Mesothelial cell of epicardium (in vitro differentiated cells): ENCODE measurements at regions not wholly inside any gene's neighbourhood (a gene's known extent, or its start where the extent isn't known, plus 50 kb on each side); places are given as distances from the start of the nearest gene placed in this dataset.
A peak's percentile ranks its signal among the peaks of the same experiment; 100 is the strongest.

Experiments
- DNase-seq, 2 experiments: peaks; one replicate each; pipeline ENCODE4 v3.0.0; 2021; ENCODE audit warnings: low spot score in 2 of 2; ENCODE audit not compliant: unreplicated experiment in 2 of 2
- H3K27ac Mint-ChIP-seq: 2 replicates; pipeline ENCODE4 v1.8.0; 2021; ENCODE audit warnings: mixed read lengths
- H3K27me3 Mint-ChIP-seq: 2 replicates; pipeline ENCODE4 v1.8.0; 2021; ENCODE audit warnings: low read depth, mixed read lengths
- H3K36me3 Mint-ChIP-seq: 2 replicates; pipeline ENCODE4 v1.8.0; 2021; ENCODE audit warnings: mixed read lengths
- H3K4me1 Mint-ChIP-seq: 2 replicates; pipeline ENCODE4 v1.8.0; 2021; ENCODE audit warnings: mixed read lengths
- H3K4me3 Mint-ChIP-seq: 2 replicates; pipeline ENCODE4 v1.8.0; 2021; ENCODE audit warnings: mild to moderate bottlenecking, moderate library complexity, mixed read lengths
- H3K9me3 Mint-ChIP-seq: 2 replicates; pipeline ENCODE4 v1.8.0; 2021; ENCODE audit warnings: mixed read lengths
- CTCF ChIP-seq: fragments of 200-600 bp; sonication (generic); IDR thresholded peaks from one replicate; pipeline ENCODE4 v1.5.0; 2021; ENCODE audit warnings: antibody characterized with exemption; ENCODE audit not compliant: unreplicated experiment

GRCh38 chr1:217095050-217095622 is 371.9 kb upstream of the ESRRG start:
- Mint-ChIP-seq H3K27me3 (peaks cover 46% of the 10 kb centered on the region), H3K9me3 (peaks cover 3% of the 10 kb centered on the region), H3K27ac (no peak overlapping the region), H3K4me3 (no peak overlapping the region), H3K36me3 (peaks cover 4% of the 10 kb centered on the region), H3K4me1 (peaks cover 12% of the 10 kb centered on the region)
- no peak for DNase-seq
- no peak for TF ChIP-seq CTCF

- Mint-ChIP-seq H3K27ac (no peak overlapping the region), H3K27me3 (peaks cover 45% of the 10 kb centered on the region), H3K4me1 (peaks cover 39% of the 10 kb centered on the region), H3K9me3 (no peaks in the 10 kb centered on the region), H3K4me3 (peak overlapping the region; percentile 91), H3K36me3 (peaks cover 4% of the 10 kb centered on the region)
- no peak for DNase-seq
- TF ChIP-seq CTCF, result no peak
These were observed 368.3 kb upstream of the ESRRG start for GRCh38 chr1:217091561-217091960.

GRCh38 chr1:217090060-217090911 is 367.1 kb upstream of the ESRRG start:
- H3K27me3 Mint-ChIP-seq, result peaks cover 39% of the 10 kb centered on the region
- peak in 1 of 2 experiments; percentile 40 for DNase-seq

GRCh38 chr1:217089361-217090014 is 366.3 kb upstream of the ESRRG start:
- TF ChIP-seq CTCF, result no peak
- DNase-seq, result peak in 1 of 2 experiments; percentile 62
- Mint-ChIP-seq H3K27ac (peak overlapping the region; percentile 52), H3K9me3 (no peaks in the 10 kb centered on the region), H3K27me3 (peaks cover 36% of the 10 kb centered on the region), H3K4me1 (peaks cover 39% of the 10 kb centered on the region), H3K4me3 (peak overlapping the region; percentile 91), H3K36me3 (peaks cover 4% of the 10 kb centered on the region)

More at GRCh38 chr1:217090060-217090911, 367.1 kb upstream of the ESRRG start:
- H3K27ac Mint-ChIP-seq, result peak overlapping the region; percentile 89
- H3K4me3 Mint-ChIP-seq, result peak overlapping the region; percentile 91
- peaks cover 39% of the 10 kb centered on the region for H3K4me1 Mint-ChIP-seq
- no peak for TF ChIP-seq CTCF
- peaks cover 4% of the 10 kb centered on the region for H3K36me3 Mint-ChIP-seq
- no peaks in the 10 kb centered on the region for H3K9me3 Mint-ChIP-seq

- Mint-ChIP-seq H3K27me3 (peaks cover 36% of the 10 kb centered on the region), H3K4me3 (peak overlapping the region; percentile 76)
- no peak for DNase-seq
These were observed 365.5 kb upstream of the ESRRG start for GRCh38 chr1:217088521-217089284.

More at GRCh38 chr1:217088521-217089284, 365.5 kb upstream of the ESRRG start:
- peaks cover 39% of the 10 kb centered on the region for H3K4me1 Mint-ChIP-seq
- no peaks in the 10 kb centered on the region for H3K9me3 Mint-ChIP-seq
- TF ChIP-seq CTCF, result no peak
- H3K27ac Mint-ChIP-seq, result peak overlapping the region; percentile 52
- H3K36me3 Mint-ChIP-seq, result peaks cover 4% of the 10 kb centered on the region
